ENCODE measurements at regions not wholly inside any gene's neighbourhood (a gene's known extent, or its start where the extent isn't known, plus 50 kb on each side); places are given as distances from the start of the nearest gene placed in this dataset.

- no peaks in the 10 kb centered on the region for H3K79me2 ChIP-seq (ENCODE audit: control insufficient read depth, insufficient read depth, low read length)
- no peak for DNase-seq (ENCODE audit: low read depth, low spot score)
- no peaks in the 10 kb centered on the region for H3K36me3 ChIP-seq (ENCODE audit: control insufficient read depth in 2 of 2, extremely low read depth in 1 of 2, insufficient read depth in 2 of 2, low read length in 2 of 2)
- peaks cover 5% of the 10 kb centered on the region for H3K4me1 ChIP-seq (ENCODE audit: control insufficient read depth, extremely low read depth, insufficient read depth, low read length)
- H3K4me3 ChIP-seq (ENCODE audit: control insufficient read depth in 2 of 3, extremely low read depth in 1 of 3, insufficient read depth in 2 of 3, low read depth in 1 of 3, low read length in 3 of 3): no peak overlapping the region
- H3K27me3 ChIP-seq (ENCODE audit: control insufficient read depth, extremely low read depth, insufficient read depth, low read length): peaks cover 3% of the 10 kb centered on the region
- H3K27ac ChIP-seq (ENCODE audit: control insufficient read depth, insufficient read depth, low read length): no peak overlapping the region
- no peak overlapping the region for H3K4me2 ChIP-seq (ENCODE audit: control insufficient read depth, extremely low read depth, insufficient read depth, low read depth, low read length)
- no peaks in the 10 kb centered on the region for H4K20me1 ChIP-seq (ENCODE audit: control insufficient read depth, extremely low read depth, insufficient read depth, low read length)
- FAIRE-seq: no peak
- H2AFZ ChIP-seq (ENCODE audit: control insufficient read depth, low read length): no peak overlapping the region
- TF ChIP-seq CTCF (optimal IDR thresholded peaks at IDR 0.05 in 1 of 3, IDR thresholded peaks at IDR 0.05 in 1 of 3, conservative IDR thresholded peaks at IDR 0.05 in 1 of 3; ENCODE audit: extremely low read depth in 1 of 3, insufficient read depth in 2 of 3, low read length in 3 of 3) (no peak), EZH2 (IDR thresholded peaks at IDR 0.05; ENCODE audit: low read length) (no peak)
- no peaks in the 10 kb centered on the region for H3K9me1 ChIP-seq (ENCODE audit: control insufficient read depth, extremely low read depth, insufficient read depth, low read length)
- H3K9ac ChIP-seq (ENCODE audit: control insufficient read depth, extremely low read depth, insufficient read depth, low read length): no peak overlapping the region
- H3K9me3 ChIP-seq (ENCODE audit: control insufficient read depth, low read depth, low read length): no peaks in the 10 kb centered on the region
- dilution Hi-C loops (cut with MboI; ENCODE audit: extremely low pct_ligation_motif_present, low sequenced_read_pairs): no loop called here
These were observed 99.1 kb upstream of the MTNR1B start for GRCh38 chr11:92870196-92870832.

- dilution Hi-C loops (cut with MboI; ENCODE audit: extremely low pct_ligation_motif_present, low sequenced_read_pairs): no loop called here
- no peak overlapping the region for H3K4me3 ChIP-seq (ENCODE audit: control insufficient read depth in 2 of 3, extremely low read depth in 1 of 3, insufficient read depth in 2 of 3, low read depth in 1 of 3, low read length in 3 of 3)
- TF ChIP-seq CTCF (optimal IDR thresholded peaks at IDR 0.05 in 1 of 3, IDR thresholded peaks at IDR 0.05 in 1 of 3, conservative IDR thresholded peaks at IDR 0.05 in 1 of 3; ENCODE audit: extremely low read depth in 1 of 3, insufficient read depth in 2 of 3, low read length in 3 of 3) (no peak), EZH2 (IDR thresholded peaks at IDR 0.05; ENCODE audit: low read length) (no peak)
These were observed 95.9 kb upstream of the MTNR1B start for GRCh38 chr11:92873551-92873950.

More at GRCh38 chr11:92873551-92873950, 95.9 kb upstream of the MTNR1B start:
- no peak for FAIRE-seq
- peaks cover 3% of the 10 kb centered on the region for H3K4me1 ChIP-seq (ENCODE audit: control insufficient read depth, extremely low read depth, insufficient read depth, low read length)
- no peaks in the 10 kb centered on the region for H3K9me1 ChIP-seq (ENCODE audit: control insufficient read depth, extremely low read depth, insufficient read depth, low read length)
- no peaks in the 10 kb centered on the region for H4K20me1 ChIP-seq (ENCODE audit: control insufficient read depth, extremely low read depth, insufficient read depth, low read length)
- no peaks in the 10 kb centered on the region for H3K9me3 ChIP-seq (ENCODE audit: control insufficient read depth, low read depth, low read length)
- H3K4me2 ChIP-seq (ENCODE audit: control insufficient read depth, extremely low read depth, insufficient read depth, low read depth, low read length): no peak overlapping the region
- no peak overlapping the region for H3K27ac ChIP-seq (ENCODE audit: control insufficient read depth, insufficient read depth, low read length)
- peaks cover 3% of the 10 kb centered on the region for H3K27me3 ChIP-seq (ENCODE audit: control insufficient read depth, extremely low read depth, insufficient read depth, low read length)
- no peak overlapping the region for H2AFZ ChIP-seq (ENCODE audit: control insufficient read depth, low read length)
- no peak for DNase-seq (ENCODE audit: low read depth, low spot score)
- H3K9ac ChIP-seq (ENCODE audit: control insufficient read depth, extremely low read depth, insufficient read depth, low read length): no peak overlapping the region
- no peaks in the 10 kb centered on the region for H3K79me2 ChIP-seq (ENCODE audit: control insufficient read depth, insufficient read depth, low read length)
- H3K36me3 ChIP-seq (ENCODE audit: control insufficient read depth in 2 of 2, extremely low read depth in 1 of 2, insufficient read depth in 2 of 2, low read length in 2 of 2): no peaks in the 10 kb centered on the region

Data from keratinocyte (primary cell).